Neural progenitor cell (in vitro differentiated cells): ENCODE measurements at regions not wholly inside any gene's neighbourhood (a gene's known extent, or its start where the extent isn't known, plus 50 kb on each side); places are given as distances from the start of the nearest gene placed in this dataset.

Experiments
- DNase-seq: peaks from one replicate; pipeline ENCODE4 v3.0.0-alpha.2; 2016; ENCODE audit warnings: low spot score
- H2AFZ ChIP-seq: fragments of 200-600 bp; sonication (generic); replicated peaks from 2 replicates; pipeline ENCODE4 v1.6.1; 2016; ENCODE audit warnings: antibody characterized with exemption
- H3F3A ChIP-seq: fragments of 200-600 bp; sonication (generic); 2 replicates; pipeline ENCODE4 v1.6.1; 2016; ENCODE audit warnings: antibody characterized with exemption, low read depth
- H3K27ac ChIP-seq: fragments of 200-600 bp; sonication (generic); 2 replicates; pipeline ENCODE4 v1.5.1; 2016; ENCODE audit warnings: mild to moderate bottlenecking
- H3K27me3 ChIP-seq: fragments of 200-600 bp; sonication (generic); 2 replicates; pipeline ENCODE4 v1.6.1; 2016; ENCODE audit warnings: mild to moderate bottlenecking, moderate library complexity
- H3K36me3 ChIP-seq: fragments of 200-600 bp; sonication (generic); 2 replicates; pipeline ENCODE4 v1.5.1; 2016
- H3K4me1 ChIP-seq: fragments of 200-600 bp; sonication (generic); 2 replicates; pipeline ENCODE4 v1.6.1; 2016; ENCODE audit warnings: mixed run types
- H3K4me2 ChIP-seq: fragments of 200-600 bp; sonication (generic); 2 replicates; pipeline ENCODE4 v1.6.1; 2016
- H3K4me3 ChIP-seq: fragments of 200-600 bp; sonication (generic); 2 replicates; pipeline ENCODE4 v1.5.1; 2016
- H3K79me2 ChIP-seq: fragments of 200-600 bp; sonication (generic); 2 replicates; pipeline ENCODE4 v1.6.1; 2016; ENCODE audit warnings: low read depth
- H3K9ac ChIP-seq: fragments of 200-600 bp; sonication (generic); 2 replicates; pipeline ENCODE4 v1.6.1; 2016
- H3K9me3 ChIP-seq: fragments of 200-600 bp; sonication (generic); 2 replicates; pipeline ENCODE4 v1.5.1; 2016; ENCODE audit warnings: low read depth
- H4K20me1 ChIP-seq: fragments of 200-600 bp; sonication (generic); 2 replicates; pipeline ENCODE4 v1.6.1; 2016; ENCODE audit warnings: low read depth
- H3K27ac Mint-ChIP-seq: 3 replicates; pipeline ENCODE4 v1.8.0; 2021; ENCODE audit warnings: mixed read lengths
- H3K27me3 Mint-ChIP-seq: 2 replicates; pipeline ENCODE4 v1.8.0; 2022; ENCODE audit warnings: low read depth, mild to moderate bottlenecking, inconsistent platforms, moderate library complexity, mixed read lengths; ENCODE audit not compliant: insufficient read depth
- H3K36me3 Mint-ChIP-seq: 3 replicates; pipeline ENCODE4 v1.8.0; 2021; ENCODE audit warnings: mixed read lengths
- H3K4me1 Mint-ChIP-seq: 3 replicates; pipeline ENCODE4 v1.8.0; 2021; ENCODE audit warnings: mixed read lengths
- H3K4me3 Mint-ChIP-seq: 3 replicates; pipeline ENCODE4 v1.8.0; 2021; ENCODE audit warnings: mild to moderate bottlenecking, moderate library complexity, mixed read lengths
- H3K9me3 Mint-ChIP-seq: 3 replicates; pipeline ENCODE4 v1.8.0; 2020; ENCODE audit warnings: mixed read lengths
- CTCF ChIP-seq: fragments of 200-600 bp; sonication (generic); IDR thresholded peaks from 2 replicates; pipeline ENCODE4 v1.5.1; 2017; ENCODE audit warnings: antibody characterized with exemption, mild to moderate bottlenecking
- EZH2 ChIP-seq: fragments of 200-600 bp; sonication (generic); IDR thresholded peaks from 2 replicates; pipeline ENCODE4 v1.6.1; 2017; ENCODE audit warnings: antibody characterized with exemption, mild to moderate bottlenecking, moderate library complexity
- EZH2phosphoT487 ChIP-seq: fragments of 200-600 bp; sonication (generic); IDR thresholded peaks from 2 replicates; pipeline ENCODE4 v1.6.1; 2017; ENCODE audit warnings: antibody characterized with exemption

- no peak overlapping the region for H3K27ac ChIP-seq
- no peaks in the 10 kb centered on the region for H3K36me3 Mint-ChIP-seq
- H3K4me1 ChIP-seq: no peaks in the 10 kb centered on the region
- no peaks in the 10 kb centered on the region for H3K79me2 ChIP-seq
- no peaks in the 10 kb centered on the region for H3K36me3 ChIP-seq
- H3K27ac Mint-ChIP-seq: peak overlapping the region; percentile 42
- no peaks in the 10 kb centered on the region for H4K20me1 ChIP-seq
- no peaks in the 10 kb centered on the region for H3K27me3 ChIP-seq
- H3K27me3 Mint-ChIP-seq: peaks cover 8% of the 10 kb centered on the region
- H3K9ac ChIP-seq: no peak overlapping the region
- no peaks in the 10 kb centered on the region for H3K9me3 Mint-ChIP-seq
- no peaks in the 10 kb centered on the region for H3K9me3 ChIP-seq
- no peaks in the 10 kb centered on the region for H3K4me1 Mint-ChIP-seq
- H3K4me3 Mint-ChIP-seq: no peak overlapping the region
- TF ChIP-seq CTCF (no peak), EZH2phosphoT487 (no peak), EZH2 (no peak)
- no peaks in the 10 kb centered on the region for H3F3A ChIP-seq
- peak overlapping the region; percentile 17 for H2AFZ ChIP-seq
- H3K4me2 ChIP-seq: no peak overlapping the region
- H3K4me3 ChIP-seq: no peak overlapping the region
- no peak for DNase-seq
Observed at GRCh38 chr22:49567899-49568750, 259.5 kb downstream of the BRD1 start.

- Mint-ChIP-seq H3K27ac (no peak overlapping the region), H3K4me3 (no peak overlapping the region), H3K27me3 (peaks cover 8% of the 10 kb centered on the region), H3K36me3 (no peaks in the 10 kb centered on the region), H3K9me3 (no peaks in the 10 kb centered on the region), H3K4me1 (no peaks in the 10 kb centered on the region)
- Histone ChIP-seq H3K27me3 (no peaks in the 10 kb centered on the region), H2AFZ (no peak overlapping the region), H3F3A (no peaks in the 10 kb centered on the region), H3K36me3 (no peaks in the 10 kb centered on the region), H3K4me2 (no peak overlapping the region), H3K9me3 (no peaks in the 10 kb centered on the region), H4K20me1 (no peaks in the 10 kb centered on the region), H3K27ac (no peak overlapping the region), H3K4me1 (no peaks in the 10 kb centered on the region), H3K79me2 (no peaks in the 10 kb centered on the region), H3K4me3 (no peak overlapping the region), H3K9ac (no peak overlapping the region)
- TF ChIP-seq CTCF (no peak), EZH2phosphoT487 (no peak), EZH2 (no peak)
- DNase-seq: no peak
Observed at GRCh38 chr22:49566693-49567092, 261.0 kb downstream of the BRD1 start.

GRCh38 chr22:49566141-49566541, 261.5 kb downstream of the BRD1 start:
- no peaks in the 10 kb centered on the region for H3K79me2 ChIP-seq
- DNase-seq: no peak
- no peak overlapping the region for H3K27ac ChIP-seq
- H3K9me3 ChIP-seq: no peaks in the 10 kb centered on the region
- H3K4me1 ChIP-seq: no peaks in the 10 kb centered on the region
- no peaks in the 10 kb centered on the region for H3K9me3 Mint-ChIP-seq
- no peaks in the 10 kb centered on the region for H3F3A ChIP-seq
- no peak overlapping the region for H2AFZ ChIP-seq
- no peak overlapping the region for H3K27ac Mint-ChIP-seq
- H4K20me1 ChIP-seq: no peaks in the 10 kb centered on the region
- H3K36me3 Mint-ChIP-seq: no peaks in the 10 kb centered on the region
- no peaks in the 10 kb centered on the region for H3K27me3 ChIP-seq
- no peak overlapping the region for H3K9ac ChIP-seq
- no peaks in the 10 kb centered on the region for H3K36me3 ChIP-seq
- no peaks in the 10 kb centered on the region for H3K4me1 Mint-ChIP-seq
- no peak overlapping the region for H3K4me2 ChIP-seq
- TF ChIP-seq EZH2: no peak
- TF ChIP-seq EZH2phosphoT487: no peak
- no peak for TF ChIP-seq CTCF
- H3K27me3 Mint-ChIP-seq: peaks cover 6% of the 10 kb centered on the region
- no peak overlapping the region for H3K4me3 Mint-ChIP-seq
- H3K4me3 ChIP-seq: no peak overlapping the region
